ENCODE measurements at regions not wholly inside any gene's neighbourhood (a gene's known extent, or its start where the extent isn't known, plus 50 kb on each side); places are given as distances from the start of the nearest gene placed in this dataset.

DNA sequence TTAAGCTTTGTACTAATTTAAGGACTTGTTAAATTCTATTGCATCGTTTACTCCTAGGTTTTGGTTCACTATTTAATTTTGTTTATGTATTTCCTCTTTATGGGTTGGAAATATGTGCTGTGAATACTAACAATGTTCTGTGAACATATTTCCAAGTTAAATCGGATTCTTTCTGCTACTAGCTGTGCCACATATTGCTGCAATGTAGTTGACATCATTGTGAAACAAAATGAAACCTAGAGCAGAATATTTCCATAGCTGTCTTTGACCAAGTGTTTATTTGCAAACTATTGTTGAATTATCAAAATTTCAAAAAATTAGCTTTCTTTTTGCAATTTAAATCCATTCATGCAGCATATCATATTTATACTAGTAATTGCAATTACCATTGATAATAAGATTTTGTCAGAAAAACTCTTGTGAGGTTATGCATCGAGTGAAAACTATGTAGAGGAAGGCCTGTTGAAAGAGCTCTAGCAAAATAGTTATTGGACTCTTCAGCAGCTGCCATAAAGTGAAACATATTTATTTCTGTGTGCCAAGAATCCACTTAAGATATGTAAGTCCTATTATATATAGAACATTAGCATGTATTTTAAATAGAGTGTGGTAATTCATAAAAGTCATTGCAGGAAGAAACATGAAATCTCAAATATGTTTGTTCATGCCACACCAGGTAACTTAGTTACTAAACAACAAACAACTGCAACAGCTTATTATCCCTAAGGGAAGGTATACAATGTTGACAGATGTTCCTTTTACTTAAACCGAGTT, 575.1 kb downstream of the SLITRK6 start:
- TF ChIP-seq POLR2AphosphoS5 (IDR thresholded peaks at IDR 0.05; ENCODE audit: low read depth, low read length) (no peak), TAF1 (IDR thresholded peaks at IDR 0.05; ENCODE audit: borderline replicate concordance, low read depth, low read length) (no peak), POLR2A (IDR thresholded peaks at IDR 0.05; ENCODE audit: low read depth, low read length) (no peak)
